ENCODE measurements at regions not wholly inside any gene's neighbourhood (a gene's known extent, or its start where the extent isn't known, plus 50 kb on each side); places are given as distances from the start of the nearest gene placed in this dataset.

- DNase-seq: no peak
Measured at GRCh38 chr15:98025237-98025636, 64.7 kb downstream of the ARRDC4 start.

- no peak for DNase-seq
Measured at GRCh38 chr15:98034731-98035130, 74.2 kb downstream of the ARRDC4 start.

GRCh38 chr15:98035134-98035533, 74.6 kb downstream of the ARRDC4 start:
- DNase-seq: no peak

GRCh38 chr15:98035577-98036010, 75.1 kb downstream of the ARRDC4 start:
- no peak for DNase-seq

GRCh38 chr15:98039596-98039995, 79.1 kb downstream of the ARRDC4 start:
- no peak for DNase-seq

GRCh38 chr15:98040146-98040545, 79.6 kb downstream of the ARRDC4 start:
- no peak for DNase-seq

GRCh38 chr15:98043160-98044014, 82.9 kb downstream of the ARRDC4 start:
- no peak for DNase-seq

GRCh38 chr15:98051734-98052133, 91.2 kb downstream of the ARRDC4 start:
- no peak for DNase-seq

GRCh38 chr15:98057453-98057852, 97.0 kb downstream of the ARRDC4 start:
- DNase-seq: no peak

- no peak for DNase-seq
Measured at GRCh38 chr15:98062869-98063268, 102.4 kb downstream of the ARRDC4 start.

GRCh38 chr15:98063315-98063714, 102.8 kb downstream of the ARRDC4 start:
- DNase-seq: no peak

GRCh38 chr15:98063871-98064270, 103.4 kb downstream of the ARRDC4 start:
- no peak for DNase-seq

- no peak for DNase-seq
Measured at GRCh38 chr15:98067339-98067738, 106.8 kb downstream of the ARRDC4 start.

- no peak for DNase-seq
Measured at GRCh38 chr15:98069256-98069655, 108.8 kb downstream of the ARRDC4 start.

- no peak for DNase-seq
Measured at GRCh38 chr15:98070137-98070536, 109.6 kb downstream of the ARRDC4 start.

- DNase-seq: no peak
Measured at GRCh38 chr15:98071786-98072185, 111.3 kb downstream of the ARRDC4 start.

- DNase-seq: no peak
Measured at GRCh38 chr15:98075441-98075840, 114.9 kb downstream of the ARRDC4 start.

GRCh38 chr15:98076021-98076816, 115.7 kb downstream of the ARRDC4 start:
- DNase-seq: peak; percentile 68

- DNase-seq: no peak
Measured at GRCh38 chr15:98077186-98077585, 116.7 kb downstream of the ARRDC4 start.

- no peak for DNase-seq
Measured at GRCh38 chr15:98080791-98081190, 120.3 kb downstream of the ARRDC4 start.

- no peak for DNase-seq
Measured at GRCh38 chr15:98083203-98083910, 122.9 kb downstream of the ARRDC4 start.

- DNase-seq: peak; percentile 21
Measured at GRCh38 chr15:98085003-98085639, 124.6 kb downstream of the ARRDC4 start.

Measured in GF-D8 (cell line).